ENCODE measurements at regions not wholly inside any gene's neighbourhood (a gene's known extent, or its start where the extent isn't known, plus 50 kb on each side); places are given as distances from the start of the nearest gene placed in this dataset.

DNA sequence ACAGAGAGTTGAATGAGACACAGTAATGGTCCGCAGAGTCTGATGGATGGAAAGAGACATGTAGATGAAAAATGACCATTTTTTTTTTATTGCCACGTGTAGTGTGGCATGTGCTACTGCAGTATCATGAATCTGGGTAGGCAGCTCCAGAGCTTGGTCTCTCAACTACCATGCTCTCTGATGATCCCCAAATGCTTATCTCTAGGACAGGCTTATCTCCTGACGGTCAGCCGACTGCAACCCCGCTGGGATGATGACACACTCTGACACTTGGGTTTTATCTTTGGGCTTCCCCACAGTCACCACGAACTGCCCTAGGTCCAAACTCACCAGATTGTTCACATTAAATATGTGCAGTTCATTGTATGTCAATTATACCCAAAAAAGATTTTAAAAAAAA, 239.7 kb downstream of the QDPR start:
- in situ Hi-C loops (cut with MboI; ENCODE audit: low sequenced_read_pairs, unreplicated experiment), result no loop called here
- DNase-seq (ENCODE audit: low spot score), result no peak

DNA sequence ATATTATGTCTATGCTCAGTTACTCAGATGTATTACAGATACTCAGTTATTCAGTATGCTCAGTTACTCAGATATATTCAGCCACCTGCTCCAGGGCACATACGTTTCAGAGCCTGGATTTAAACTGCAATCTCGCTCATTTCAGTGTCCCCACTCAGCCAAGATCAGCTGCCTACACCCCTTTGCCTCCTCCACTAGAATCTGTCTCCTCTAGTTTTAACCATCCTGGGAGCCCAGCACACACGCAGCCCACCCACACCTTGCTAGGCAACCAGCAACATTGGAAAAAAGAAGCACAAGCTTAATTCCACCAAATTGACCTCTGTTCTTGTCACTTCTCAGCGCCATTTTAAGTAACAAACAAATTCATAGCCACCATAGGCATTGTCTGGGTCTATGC, 246.2 kb downstream of the QDPR start:
- TF ChIP-seq, protein P1, sequence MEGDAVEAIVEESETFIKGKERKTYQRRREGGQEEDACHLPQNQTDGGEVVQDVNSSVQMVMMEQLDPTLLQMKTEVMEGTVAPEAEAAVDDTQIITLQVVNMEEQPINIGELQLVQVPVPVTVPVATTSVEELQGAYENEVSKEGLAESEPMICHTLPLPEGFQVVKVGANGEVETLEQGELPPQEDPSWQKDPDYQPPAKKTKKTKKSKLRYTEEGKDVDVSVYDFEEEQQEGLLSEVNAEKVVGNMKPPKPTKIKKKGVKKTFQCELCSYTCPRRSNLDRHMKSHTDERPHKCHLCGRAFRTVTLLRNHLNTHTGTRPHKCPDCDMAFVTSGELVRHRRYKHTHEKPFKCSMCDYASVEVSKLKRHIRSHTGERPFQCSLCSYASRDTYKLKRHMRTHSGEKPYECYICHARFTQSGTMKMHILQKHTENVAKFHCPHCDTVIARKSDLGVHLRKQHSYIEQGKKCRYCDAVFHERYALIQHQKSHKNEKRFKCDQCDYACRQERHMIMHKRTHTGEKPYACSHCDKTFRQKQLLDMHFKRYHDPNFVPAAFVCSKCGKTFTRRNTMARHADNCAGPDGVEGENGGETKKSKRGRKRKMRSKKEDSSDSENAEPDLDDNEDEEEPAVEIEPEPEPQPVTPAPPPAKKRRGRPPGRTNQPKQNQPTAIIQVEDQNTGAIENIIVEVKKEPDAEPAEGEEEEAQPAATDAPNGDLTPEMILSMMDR (IDR thresholded peaks at IDR 0.05; ENCODE audit: borderline replicate concordance, control extremely low read depth, extremely low read depth, insufficient read depth, missing control alignments), result no peak
- no peak for DNase-seq (ENCODE audit: low spot score)
- in situ Hi-C loops (cut with MboI; ENCODE audit: low sequenced_read_pairs, unreplicated experiment), result no loop called here

More for the DNA sequence above, 239.7 kb downstream of the QDPR start:
- TF ChIP-seq, protein P1 (IDR thresholded peaks at IDR 0.05; ENCODE audit: borderline replicate concordance, control extremely low read depth, extremely low read depth, insufficient read depth, missing control alignments), result no peak

DNA sequence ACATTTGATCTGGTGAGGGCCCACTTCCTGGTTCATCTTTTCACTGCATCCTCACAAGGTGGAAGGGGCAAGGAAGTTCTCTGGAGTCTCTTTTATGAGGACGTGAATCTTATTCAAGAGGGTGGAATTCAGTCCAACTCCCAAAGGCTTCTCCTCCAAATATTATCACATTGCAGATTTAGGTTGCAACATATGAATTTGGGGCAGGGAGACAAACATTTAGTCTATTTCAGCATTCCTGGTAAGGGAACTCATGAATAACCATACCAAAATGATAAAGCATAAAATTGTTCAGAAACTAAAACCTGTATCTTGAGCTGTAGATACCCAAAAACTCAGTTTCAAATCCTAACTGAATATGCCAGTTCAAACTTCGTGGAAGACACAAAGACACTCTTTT, 246.8 kb downstream of the QDPR start:
- in situ Hi-C loops (cut with MboI; ENCODE audit: low sequenced_read_pairs, unreplicated experiment), result no loop called here
- DNase-seq (ENCODE audit: low spot score), result no peak
- TF ChIP-seq, protein P1 (IDR thresholded peaks at IDR 0.05; ENCODE audit: borderline replicate concordance, control extremely low read depth, extremely low read depth, insufficient read depth, missing control alignments), result no peak

DNA sequence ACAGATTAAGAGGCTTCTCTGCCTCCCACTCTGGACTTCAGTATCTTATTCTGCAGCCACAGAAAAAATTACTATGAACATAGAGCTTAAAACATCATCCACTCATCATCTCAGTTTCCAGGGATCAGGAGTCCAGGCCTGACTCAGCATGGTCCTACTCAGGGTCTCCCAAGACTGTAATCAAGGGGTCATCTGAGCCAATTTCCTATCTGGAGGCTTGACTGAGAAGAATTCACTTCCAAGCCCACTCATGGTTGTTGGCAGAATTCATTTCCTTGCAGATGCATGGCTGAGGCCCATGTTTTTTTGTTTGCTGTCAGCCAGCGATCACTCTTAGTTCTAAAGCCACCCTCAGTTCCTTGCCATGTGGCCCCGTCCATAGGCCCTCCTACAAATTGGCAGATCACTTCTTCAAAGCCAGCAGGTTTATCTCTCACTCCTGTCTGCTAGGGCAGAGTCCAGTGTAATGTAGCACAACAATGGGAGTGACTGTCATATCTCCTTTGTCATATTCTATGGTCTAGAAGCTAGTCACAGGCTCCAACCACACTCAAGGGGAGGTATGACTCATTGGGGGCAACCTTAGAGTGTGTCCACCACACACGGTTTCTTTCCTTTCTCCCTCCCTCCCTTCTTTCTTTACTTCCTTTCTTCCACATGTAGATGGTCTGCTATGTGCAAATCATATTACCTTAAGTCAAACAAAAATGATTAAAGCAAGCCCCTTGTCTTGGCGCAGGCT, 251.6 kb downstream of the QDPR start:
- DNase-seq (ENCODE audit: low spot score), result no peak
- in situ Hi-C loops (cut with MboI; ENCODE audit: low sequenced_read_pairs, unreplicated experiment), result no loop called here

DNA sequence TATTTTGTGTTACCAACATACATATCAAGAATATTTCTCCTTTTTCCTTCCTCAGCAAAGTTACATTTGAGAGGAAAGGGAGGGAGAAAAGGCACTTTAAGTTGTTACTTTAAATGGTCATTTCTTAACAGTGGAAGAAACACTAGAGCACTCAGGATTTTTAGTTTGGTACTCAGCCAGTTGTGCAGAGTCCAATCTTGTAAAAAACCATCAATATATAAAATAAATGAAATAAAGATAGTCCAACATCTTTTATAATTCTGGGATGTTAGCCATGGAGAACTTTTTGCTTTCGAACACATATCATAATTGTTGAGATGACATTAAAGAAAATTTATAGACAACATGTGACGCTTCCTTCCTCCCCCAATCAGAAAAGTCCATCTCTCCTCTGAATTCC, 253.8 kb downstream of the QDPR start:
- TF ChIP-seq, protein P1 (IDR thresholded peaks at IDR 0.05; ENCODE audit: borderline replicate concordance, control extremely low read depth, extremely low read depth, insufficient read depth, missing control alignments), result no peak
- no peak for DNase-seq (ENCODE audit: low spot score)
- in situ Hi-C loops (cut with MboI; ENCODE audit: low sequenced_read_pairs, unreplicated experiment), result no loop called here

More for the DNA sequence above, 251.6 kb downstream of the QDPR start:
- TF ChIP-seq, protein P1 (IDR thresholded peaks at IDR 0.05; ENCODE audit: borderline replicate concordance, control extremely low read depth, extremely low read depth, insufficient read depth, missing control alignments), result no peak

DNA sequence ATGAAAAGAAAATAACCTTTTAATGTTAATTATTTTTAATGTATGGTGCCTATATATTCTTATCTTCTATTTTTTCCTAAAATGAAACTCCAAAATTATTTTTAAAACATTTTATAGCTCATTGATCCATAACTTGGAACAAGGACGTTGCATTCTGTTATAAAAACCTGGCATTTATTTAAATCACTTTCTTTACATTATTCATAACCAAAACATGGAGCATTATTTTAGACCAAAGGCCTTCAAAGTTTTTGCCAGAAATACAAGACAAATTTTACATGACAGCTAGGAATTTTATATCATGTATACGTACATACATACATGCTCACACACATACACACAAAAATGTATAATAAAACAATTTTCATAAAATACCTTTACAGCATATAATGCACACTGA, 259.8 kb downstream of the QDPR start:
- DNase-seq (ENCODE audit: low spot score), result no peak
- in situ Hi-C loops (cut with MboI; ENCODE audit: low sequenced_read_pairs, unreplicated experiment), result no loop called here
- TF ChIP-seq, protein P1 (IDR thresholded peaks at IDR 0.05; ENCODE audit: borderline replicate concordance, control extremely low read depth, extremely low read depth, insufficient read depth, missing control alignments), result no peak
